ENCODE measurements at regions not wholly inside any gene's neighbourhood (a gene's known extent, or its start where the extent isn't known, plus 50 kb on each side); places are given as distances from the start of the nearest gene placed in this dataset.

GRCh38 chr11:119910650-119911049, 181.7 kb upstream of the NECTIN1 start:
- no peak overlapping the region for H3K4me3 ChIP-seq (ENCODE audit: low read depth in 1 of 3, low read length in 3 of 3)
- H3K27me3 ChIP-seq (ENCODE audit: control insufficient read depth in 4 of 4, insufficient read depth in 4 of 4, low read length in 3 of 4) = no peaks in the 10 kb centered on the region
- no peaks in the 10 kb centered on the region for H3K36me3 ChIP-seq (ENCODE audit: control insufficient read depth in 4 of 4, insufficient read depth in 3 of 4, low read depth in 1 of 4, low read length in 3 of 4)
- no peak overlapping the region for H3K27ac ChIP-seq (ENCODE audit: low read depth in 1 of 2, low read length in 2 of 2)
- WGBS = 86% methylated on average over 2 of the region's 2 CpGs
- no peaks in the 10 kb centered on the region for H3K9me3 ChIP-seq (ENCODE audit: control insufficient read depth in 4 of 4, low read length in 3 of 4)
- H3K4me1 ChIP-seq (ENCODE audit: control insufficient read depth in 4 of 4, insufficient read depth in 4 of 4, low read length in 3 of 4) = peaks cover 9 to 22% (median 19%) of the 10 kb centered on the region in 4 donors
- no peak for DNase-seq (ENCODE audit: low spot score)
- TF ChIP-seq GABPA (IDR thresholded peaks at IDR 0.05 in 1 of 2, conservative IDR thresholded peaks at IDR 0.05 in 1 of 2) (no peak), ZBTB33 (IDR thresholded peaks at IDR 0.05) (no peak), RAD21 (IDR thresholded peaks at IDR 0.05) (no peak), TAF1 (conservative IDR thresholded peaks at IDR 0.05) (no peak), YY1 (IDR thresholded peaks at IDR 0.05) (no peak), REST (IDR thresholded peaks at IDR 0.05) (no peak), EGR1 (IDR thresholded peaks at IDR 0.05; ENCODE audit: low read depth in 2 of 2) (no peak), FOXA2 (IDR thresholded peaks at IDR 0.05) (no peak), SP1 (IDR thresholded peaks at IDR 0.05) (no peak), FOXA1 (IDR thresholded peaks at IDR 0.05) (no peak), HNF4G (IDR thresholded peaks at IDR 0.05) (no peak), JUND (IDR thresholded peaks at IDR 0.05) (no peak), ATF3 (IDR thresholded peaks at IDR 0.05) (no peak)
- no peak overlapping the region for H3K9ac ChIP-seq (ENCODE audit: low read depth in 1 of 2, low read length in 2 of 2)

- H3K9me3 ChIP-seq (ENCODE audit: control insufficient read depth in 4 of 4, low read length in 3 of 4) = no peaks in the 10 kb centered on the region
- H3K4me1 ChIP-seq (ENCODE audit: control insufficient read depth in 4 of 4, insufficient read depth in 4 of 4, low read length in 3 of 4) = peaks cover 12 to 25% (median 20%) of the 10 kb centered on the region in 4 donors
- no peak overlapping the region for H3K27ac ChIP-seq (ENCODE audit: low read depth in 1 of 2, low read length in 2 of 2)
- H3K27me3 ChIP-seq (ENCODE audit: control insufficient read depth in 4 of 4, insufficient read depth in 4 of 4, low read length in 3 of 4) = no peaks in the 10 kb centered on the region
- no peak overlapping the region for H3K9ac ChIP-seq (ENCODE audit: low read depth in 1 of 2, low read length in 2 of 2)
- H3K4me3 ChIP-seq (ENCODE audit: low read depth in 1 of 3, low read length in 3 of 3) = no peak overlapping the region
- no peak for DNase-seq (ENCODE audit: low spot score)
- 83% methylated on average over 4 of the region's 4 CpGs for WGBS
- no peaks in the 10 kb centered on the region for H3K36me3 ChIP-seq (ENCODE audit: control insufficient read depth in 4 of 4, insufficient read depth in 3 of 4, low read depth in 1 of 4, low read length in 3 of 4)
- TF ChIP-seq JUND (IDR thresholded peaks at IDR 0.05) (no peak), FOXA1 (IDR thresholded peaks at IDR 0.05) (no peak), SP1 (IDR thresholded peaks at IDR 0.05) (no peak), HNF4A (conservative IDR thresholded peaks at IDR 0.05) (no peak), ZBTB33 (IDR thresholded peaks at IDR 0.05) (no peak), ATF3 (IDR thresholded peaks at IDR 0.05) (no peak), NR2F2 (IDR thresholded peaks at IDR 0.05) (no peak), RAD21 (IDR thresholded peaks at IDR 0.05) (no peak), GABPA (IDR thresholded peaks at IDR 0.05 in 1 of 2, conservative IDR thresholded peaks at IDR 0.05 in 1 of 2) (no peak), RXRA (IDR thresholded peaks at IDR 0.05) (no peak), REST (IDR thresholded peaks at IDR 0.05) (no peak), FOXA2 (IDR thresholded peaks at IDR 0.05) (no peak), HNF4G (IDR thresholded peaks at IDR 0.05) (no peak), EGR1 (IDR thresholded peaks at IDR 0.05; ENCODE audit: low read depth in 2 of 2) (no peak), TAF1 (conservative IDR thresholded peaks at IDR 0.05) (no peak), MAX (IDR thresholded peaks at IDR 0.05) (no peak)
Measured at GRCh38 chr11:119910051-119910450, 181.1 kb upstream of the NECTIN1 start.

Data from liver (tissue), 7 donors.